HAP-1 (cell line): ENCODE measurements at regions not wholly inside any gene's neighbourhood (a gene's known extent, or its start where the extent isn't known, plus 50 kb on each side); places are given as distances from the start of the nearest gene placed in this dataset.
"Not testable (repeated sequence)": the region's sequence is repeated elsewhere in the genome, so short reads cannot be mapped to it uniquely, and the experiment has no call there.

Experiments
- DNase-seq, 2 experiments: peaks; one replicate each; pipeline ENCODE4 v3.0.0-alpha.2; 2016 to 2020; ENCODE audit warnings: low spot score in 2 of 2
- H3K27me3 ChIP-seq: fragments of 250-450 bp; sonication (Bioruptor Pico); 2 replicates; pipeline ENCODE4 v1.5.1; 2020; ENCODE audit warnings: low read depth, mild to moderate bottlenecking, moderate library complexity
- H3K36me3 ChIP-seq: fragments of 250-450 bp; sonication (Bioruptor Pico); replicated peaks from 2 replicates; pipeline ENCODE4 v1.5.1; 2020; ENCODE audit warnings: mild to moderate bottlenecking
- H3K4me1 ChIP-seq: fragments of 250-450 bp; sonication (Bioruptor Pico); 2 replicates; pipeline ENCODE4 v1.5.1; 2020; ENCODE audit warnings: mild to moderate bottlenecking
- H3K4me3 ChIP-seq: fragments of 250-450 bp; sonication (Bioruptor Pico); 2 replicates; pipeline ENCODE4 v1.5.1; 2020; ENCODE audit warnings: mild to moderate bottlenecking, moderate library complexity
- H3K9me3 ChIP-seq: fragments of 250-450 bp; sonication (Bioruptor Pico); 2 replicates; pipeline ENCODE4 v1.5.1; 2020; ENCODE audit warnings: mild to moderate bottlenecking, moderate library complexity
- in situ Hi-C: fragments of 300-500 bp; cut with MboI; formaldehyde crosslinking; loops from 3 replicates; pipeline ENCODE4 v1.14.3; 2020; ENCODE audit warnings: low sequenced_read_pairs, inconsistent platforms, mixed read lengths

DNA sequence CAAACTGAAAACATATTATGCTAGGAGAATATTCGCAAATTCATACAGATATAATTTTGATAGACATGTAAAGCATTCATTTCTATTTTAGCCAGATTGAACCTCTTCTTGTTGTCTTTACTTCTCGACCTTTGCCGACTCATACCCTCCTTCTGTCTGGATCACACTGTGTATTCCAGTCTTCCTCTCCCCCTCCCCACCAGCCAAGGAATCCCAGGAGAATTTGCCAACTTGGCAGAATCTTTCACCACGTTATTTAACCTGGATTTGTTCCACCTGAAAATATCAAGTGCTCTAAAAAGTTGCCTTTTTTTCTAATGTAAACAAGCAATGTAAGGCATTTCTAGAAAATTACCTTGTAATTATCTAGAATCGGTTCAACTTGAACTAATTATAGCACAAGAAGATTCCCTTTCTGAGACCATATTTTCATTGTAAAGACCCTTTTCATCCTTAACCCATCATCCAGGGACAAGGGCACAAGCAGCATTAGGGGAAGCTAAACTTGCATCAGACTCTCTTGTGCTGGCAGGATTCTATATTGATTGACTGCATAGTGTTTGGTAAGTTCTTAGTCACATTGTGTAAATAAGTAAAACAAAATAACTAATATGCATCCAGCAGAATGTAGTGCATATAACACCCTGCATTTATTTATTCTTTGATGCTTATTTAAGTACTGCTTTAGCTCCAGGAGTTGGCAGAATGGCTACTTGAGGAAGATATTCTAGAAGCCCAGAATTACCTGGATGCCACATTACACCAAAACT, 1328.7 kb upstream of the NXPH2 start:
- no peaks in the 10 kb centered on the region; the same call in 1 of the 2 replicates for H3K4me1 ChIP-seq
- H3K36me3 ChIP-seq = no peaks in the 10 kb centered on the region
- in situ Hi-C loops = no loop called here
- no peaks in the 10 kb centered on the region for H3K27me3 ChIP-seq
- DNase-seq = no peak
- no peak overlapping the region for H3K4me3 ChIP-seq
- no peaks in the 10 kb centered on the region for H3K9me3 ChIP-seq

- H3K9me3 ChIP-seq = no peaks in the 10 kb centered on the region
- H3K4me3 ChIP-seq = no peak overlapping the region
- peaks cover 6% of the 10 kb centered on the region; the same call in 1 of the 2 replicates for H3K4me1 ChIP-seq
- in situ Hi-C loops = no loop called here
- no peaks in the 10 kb centered on the region for H3K27me3 ChIP-seq
- no peak for DNase-seq
- no peaks in the 10 kb centered on the region for H3K36me3 ChIP-seq
Observed at GRCh38 chr2:140091926-140092325, 1311.7 kb upstream of the NXPH2 start.

DNA sequence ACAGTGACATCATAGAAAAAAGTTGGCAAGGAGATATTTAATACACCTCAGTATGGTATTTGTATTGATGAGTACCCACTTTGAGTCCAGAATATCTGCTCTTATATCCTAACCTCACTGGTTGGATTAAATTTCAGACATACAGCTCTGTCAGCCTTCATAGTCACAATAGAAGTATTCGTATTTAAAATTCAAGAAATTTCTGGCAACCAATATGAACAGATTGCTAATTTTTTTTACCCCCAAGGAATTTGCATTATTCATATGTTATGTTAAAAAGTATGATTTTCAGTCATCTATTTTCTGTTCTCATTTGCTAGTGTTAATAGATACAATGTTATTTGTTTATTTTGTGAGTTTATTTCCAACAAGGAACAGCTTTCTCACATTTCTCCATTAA, 1306.8 kb upstream of the NXPH2 start:
- H3K27me3 ChIP-seq = no peaks in the 10 kb centered on the region
- in situ Hi-C loops = no loop called here
- no peaks in the 10 kb centered on the region for H3K4me1 ChIP-seq
- H3K9me3 ChIP-seq = no peaks in the 10 kb centered on the region
- no peaks in the 10 kb centered on the region for H3K36me3 ChIP-seq
- no peak overlapping the region for H3K4me3 ChIP-seq
- DNase-seq = no peak

GRCh38 chr2:140085674-140086073, 1305.5 kb upstream of the NXPH2 start:
- in situ Hi-C loops = no loop called here
- H3K9me3 ChIP-seq = no peaks in the 10 kb centered on the region
- no peaks in the 10 kb centered on the region for H3K36me3 ChIP-seq
- no peak for DNase-seq
- no peaks in the 10 kb centered on the region for H3K4me1 ChIP-seq
- no peaks in the 10 kb centered on the region for H3K27me3 ChIP-seq
- no peak overlapping the region for H3K4me3 ChIP-seq

- in situ Hi-C loops = no loop called here
- Histone ChIP-seq H3K36me3 (no peaks in the 10 kb centered on the region), H3K27me3 (no peaks in the 10 kb centered on the region), H3K4me3 (no peak overlapping the region), H3K9me3 (no peaks in the 10 kb centered on the region), H3K4me1 (peaks cover 12% of the 10 kb centered on the region)
- DNase-seq = peak in 1 of 2 experiments; percentile 62
Observed at GRCh38 chr2:140079038-140079437, 1298.8 kb upstream of the NXPH2 start.

DNA sequence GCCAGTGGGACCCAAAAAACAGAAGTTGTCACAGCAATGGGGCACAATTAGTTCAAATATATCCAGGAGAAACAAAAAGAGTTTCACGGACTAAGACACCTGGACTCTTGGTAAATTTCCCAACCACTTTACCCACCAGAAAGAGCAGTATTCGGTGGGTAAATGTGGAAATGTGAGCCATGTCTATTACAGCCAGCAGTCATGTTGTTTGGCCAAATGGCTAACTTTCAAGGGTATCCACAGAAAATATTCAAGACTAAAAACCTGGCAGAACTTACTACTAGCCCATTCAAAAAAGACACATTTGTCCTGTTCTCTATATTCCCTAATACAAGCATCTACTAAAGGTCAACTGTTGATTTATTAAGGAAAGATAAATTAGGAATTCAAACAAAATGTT, 1296.0 kb upstream of the NXPH2 start:
- no peak for DNase-seq
- H3K4me1 ChIP-seq = peaks cover 12% of the 10 kb centered on the region
- no peak overlapping the region for H3K4me3 ChIP-seq
- no peaks in the 10 kb centered on the region for H3K36me3 ChIP-seq
- no peaks in the 10 kb centered on the region for H3K27me3 ChIP-seq
- no peaks in the 10 kb centered on the region for H3K9me3 ChIP-seq
- in situ Hi-C loops = no loop called here

GRCh38 chr2:140073763-140074162, 1293.6 kb upstream of the NXPH2 start:
- H3K4me3 ChIP-seq, DNase-seq, H3K27me3 ChIP-seq, H3K9me3 ChIP-seq, in situ Hi-C loops, H3K36me3 ChIP-seq, H3K4me1 ChIP-seq: not testable (repeated sequence)

DNA sequence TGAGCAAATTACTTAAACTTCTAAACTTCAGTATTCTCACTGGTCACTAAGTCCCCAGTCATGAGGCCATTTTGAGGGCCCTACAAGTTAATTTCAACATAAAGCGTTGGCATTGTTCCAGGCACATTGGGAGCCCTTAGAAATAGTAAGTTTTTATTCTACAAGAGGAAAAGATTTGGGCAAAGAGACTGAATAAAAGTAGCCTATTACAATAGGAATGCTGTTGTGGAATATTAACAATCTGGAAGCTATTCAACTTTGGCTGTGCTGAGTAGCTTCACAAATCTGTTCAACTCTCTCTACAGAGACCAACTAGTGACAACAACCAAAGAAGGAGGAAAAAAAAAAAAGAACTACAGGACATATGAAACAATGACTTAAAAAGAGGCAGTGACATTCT, 1287.5 kb upstream of the NXPH2 start:
- in situ Hi-C loops = no loop called here
- peaks cover 10% of the 10 kb centered on the region for H3K4me1 ChIP-seq
- H3K36me3 ChIP-seq = no peaks in the 10 kb centered on the region
- H3K27me3 ChIP-seq = no peaks in the 10 kb centered on the region
- H3K9me3 ChIP-seq = 0 out of 2 replicates have a peak, but pooled peaks cover 3% of the 10 kb centered on the region
- no peak for DNase-seq
- no peak overlapping the region for H3K4me3 ChIP-seq

DNA sequence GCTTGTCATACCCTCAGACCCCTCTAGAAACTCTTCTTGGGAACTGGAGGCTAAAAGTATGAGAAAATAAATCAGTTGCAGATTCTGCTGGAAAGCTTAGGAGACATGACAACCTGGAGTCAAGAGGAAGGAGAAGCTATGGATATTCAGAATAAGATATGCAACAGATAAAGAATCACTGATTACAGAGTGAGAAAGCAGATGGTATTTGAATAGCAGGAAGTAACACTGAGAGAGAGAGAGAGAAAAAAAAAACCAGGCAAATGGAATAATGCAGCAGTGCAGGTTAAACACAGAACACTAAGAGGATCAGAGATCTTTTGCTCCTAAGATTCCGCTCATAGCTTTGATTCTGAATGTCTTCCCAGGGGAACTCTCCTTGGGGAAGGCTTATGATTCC, 1284.1 kb upstream of the NXPH2 start:
- in situ Hi-C loops = no loop called here

DNA sequence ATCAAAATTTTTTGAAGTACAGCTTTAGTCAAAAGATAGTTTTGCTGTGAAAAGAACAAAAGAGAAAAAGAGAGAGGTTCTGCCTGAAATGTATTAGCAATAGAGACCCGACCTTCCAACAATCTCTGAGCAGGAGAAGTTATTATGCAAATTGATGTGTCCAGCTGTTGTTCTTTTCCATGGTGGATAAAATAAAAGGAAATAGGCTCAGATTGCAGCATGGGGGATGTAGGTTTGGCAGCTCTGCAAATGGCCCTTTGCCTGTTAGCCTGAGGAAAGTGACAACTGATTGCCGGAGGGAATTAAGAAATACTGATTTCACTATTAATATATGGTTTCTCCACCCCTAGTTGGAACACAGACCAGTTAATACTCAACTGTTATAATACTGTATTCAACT, 1283.2 kb upstream of the NXPH2 start:
- DNase-seq = peak; percentile 27 to 74
- Histone ChIP-seq H3K4me3 (no peak overlapping the region), H3K9me3 (0 out of 2 replicates have a peak, but pooled peaks cover 3% of the 10 kb centered on the region), H3K27me3 (no peaks in the 10 kb centered on the region), H3K36me3 (no peaks in the 10 kb centered on the region), H3K4me1 (peaks cover 10% of the 10 kb centered on the region)
- in situ Hi-C loops = no loop called here

More for the DNA sequence above, 1284.1 kb upstream of the NXPH2 start:
- no peak for DNase-seq
- H3K36me3 ChIP-seq = no peaks in the 10 kb centered on the region
- no peaks in the 10 kb centered on the region for H3K27me3 ChIP-seq
- H3K4me1 ChIP-seq = peaks cover 10% of the 10 kb centered on the region
- 0 out of 2 replicates have a peak, but pooled peaks cover 3% of the 10 kb centered on the region for H3K9me3 ChIP-seq
- H3K4me3 ChIP-seq = no peak overlapping the region

GRCh38 chr2:140061240-140061639, 1281.0 kb upstream of the NXPH2 start:
- no peak overlapping the region for H3K4me3 ChIP-seq
- no peak for DNase-seq
- H3K4me1 ChIP-seq = peaks cover 10% of the 10 kb centered on the region
- no peaks in the 10 kb centered on the region for H3K27me3 ChIP-seq
- 0 out of 2 replicates have a peak, but pooled peaks cover 3% of the 10 kb centered on the region for H3K9me3 ChIP-seq
- no peaks in the 10 kb centered on the region for H3K36me3 ChIP-seq
- in situ Hi-C loops = no loop called here

- H3K4me3 ChIP-seq = no peak overlapping the region
- no peaks in the 10 kb centered on the region for H3K27me3 ChIP-seq
- DNase-seq = no peak
- in situ Hi-C loops = no loop called here
- no peaks in the 10 kb centered on the region for H3K36me3 ChIP-seq
- peaks cover 3% of the 10 kb centered on the region for H3K4me1 ChIP-seq
- H3K9me3 ChIP-seq = no peaks in the 10 kb centered on the region
Observed at GRCh38 chr2:140057928-140058327, 1277.7 kb upstream of the NXPH2 start.

DNA sequence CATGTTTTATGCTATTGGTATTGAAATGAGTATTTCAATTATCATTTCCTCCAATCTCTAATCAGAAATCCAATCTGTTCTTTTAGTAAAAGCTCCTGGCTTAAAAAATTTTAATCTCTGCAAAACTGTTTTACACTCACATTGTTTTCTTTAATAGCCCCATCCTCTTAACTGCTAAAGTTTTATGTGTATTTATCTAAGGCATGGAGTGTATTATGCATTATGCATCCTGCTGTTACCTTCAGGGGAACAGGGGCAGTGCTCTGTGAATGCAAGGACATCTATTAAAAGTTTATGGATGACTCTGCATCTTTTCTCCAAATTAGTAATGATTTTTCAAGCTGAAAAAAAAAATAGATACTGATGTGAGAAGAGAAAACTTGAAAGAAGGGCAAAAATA, 1261.6 kb upstream of the NXPH2 start:
- in situ Hi-C loops = no loop called here

DNA sequence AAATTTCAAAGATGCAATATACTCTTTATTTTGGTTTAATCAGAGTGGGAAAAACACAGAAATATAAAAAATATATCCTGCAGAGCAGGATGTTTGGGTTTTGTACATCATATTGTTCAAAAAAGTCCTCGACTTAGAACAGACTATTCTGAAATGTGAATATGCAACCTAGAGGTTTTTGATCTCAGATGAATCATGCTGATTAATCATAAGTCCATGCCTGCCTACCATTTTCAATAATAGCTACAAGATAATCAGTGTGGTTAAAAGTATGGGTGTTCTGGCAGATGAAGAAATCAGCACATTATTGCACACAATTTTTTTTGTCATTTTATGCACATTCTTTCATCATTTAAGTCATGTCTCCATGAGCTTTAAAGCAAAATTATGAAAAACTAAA, 1261.0 kb upstream of the NXPH2 start:
- no peaks in the 10 kb centered on the region for H3K36me3 ChIP-seq
- peaks cover 9% of the 10 kb centered on the region for H3K9me3 ChIP-seq
- DNase-seq = no peak
- H3K27me3 ChIP-seq = no peaks in the 10 kb centered on the region
- no peak overlapping the region for H3K4me3 ChIP-seq
- H3K4me1 ChIP-seq = peaks cover 13% of the 10 kb centered on the region
- in situ Hi-C loops = no loop called here

More for the DNA sequence above, 1261.6 kb upstream of the NXPH2 start:
- no peaks in the 10 kb centered on the region for H3K36me3 ChIP-seq
- DNase-seq = peak; percentile 16 to 75
- no peak overlapping the region for H3K4me3 ChIP-seq
- no peaks in the 10 kb centered on the region for H3K27me3 ChIP-seq
- peaks cover 9% of the 10 kb centered on the region for H3K9me3 ChIP-seq
- H3K4me1 ChIP-seq = peaks cover 13% of the 10 kb centered on the region
